ENCODE measurements at regions not wholly inside any gene's neighbourhood (a gene's known extent, or its start where the extent isn't known, plus 50 kb on each side); places are given as distances from the start of the nearest gene placed in this dataset.

- DNase-seq (ENCODE audit: low read depth): no peak
Observed at GRCh38 chr10:131802996-131803395, 97.8 kb upstream of the PPP2R2D start.

GRCh38 chr10:131803860-131804425 lies 96.9 kb upstream of the PPP2R2D start:
- DNase-seq (ENCODE audit: low read depth): no peak

GRCh38 chr10:131804551-131805295 lies 96.1 kb upstream of the PPP2R2D start:
- no peak for DNase-seq (ENCODE audit: low read depth)

GRCh38 chr10:131805696-131806095 lies 95.1 kb upstream of the PPP2R2D start:
- DNase-seq (ENCODE audit: low read depth): no peak

- no peak for DNase-seq (ENCODE audit: low read depth)
Observed at GRCh38 chr10:131806146-131806545, 94.7 kb upstream of the PPP2R2D start.

- no peak for DNase-seq (ENCODE audit: low read depth)
Observed at GRCh38 chr10:131806646-131807317, 94.0 kb upstream of the PPP2R2D start.

GRCh38 chr10:131808370-131808930 lies 92.4 kb upstream of the PPP2R2D start:
- DNase-seq (ENCODE audit: low read depth): no peak

GRCh38 chr10:131810036-131810804 lies 90.6 kb upstream of the PPP2R2D start:
- DNase-seq (ENCODE audit: low read depth): no peak

GRCh38 chr10:131810805-131811629 lies 89.8 kb upstream of the PPP2R2D start:
- DNase-seq (ENCODE audit: low read depth): no peak

- no peak for DNase-seq (ENCODE audit: low read depth)
Observed at GRCh38 chr10:131811630-131812403, 89.0 kb upstream of the PPP2R2D start.

- no peak for DNase-seq (ENCODE audit: low read depth)
Observed at GRCh38 chr10:131812736-131813604, 87.8 kb upstream of the PPP2R2D start.

GRCh38 chr10:131814567-131815265 lies 86.1 kb upstream of the PPP2R2D start:
- DNase-seq (ENCODE audit: low read depth): no peak

GRCh38 chr10:131815266-131816156 lies 85.3 kb upstream of the PPP2R2D start:
- DNase-seq (ENCODE audit: low read depth): no peak

GRCh38 chr10:131816157-131816775 lies 84.5 kb upstream of the PPP2R2D start:
- DNase-seq (ENCODE audit: low read depth): no peak

GRCh38 chr10:131816941-131817700 lies 83.7 kb upstream of the PPP2R2D start:
- DNase-seq (ENCODE audit: low read depth): no peak

GRCh38 chr10:131817866-131818509 lies 82.8 kb upstream of the PPP2R2D start:
- no peak for DNase-seq (ENCODE audit: low read depth)

Measured in HS-5 (cell line).